Subcutaneous abdominal adipose tissue (tissue), 5 donors: ENCODE measurements at regions not wholly inside any gene's neighbourhood (a gene's known extent, or its start where the extent isn't known, plus 50 kb on each side); places are given as distances from the start of the nearest gene placed in this dataset.
"Not testable (repeated sequence)": the region's sequence is repeated elsewhere in the genome, so short reads cannot be mapped to it uniquely, and the experiment has no call there.

ENCODE experiments used
- H3K27ac ChIP-seq: one replicate; pipeline ENCODE4 v1.7.0; 2013; ENCODE audit warnings: low read depth, mild to moderate bottlenecking, inconsistent platforms, low read length, moderate library complexity
- H3K27me3 ChIP-seq, 5 donors: one replicate each; pipeline ENCODE4 v1.7.0; 2013; ENCODE audit warnings: low read length in 5 of 5, inconsistent platforms in 1 of 5; ENCODE audit not compliant: control insufficient read depth in 5 of 5, insufficient read depth in 4 of 5
- H3K36me3 ChIP-seq, 5 donors: one replicate each; pipeline ENCODE4 v1.7.0; 2013; ENCODE audit warnings: low read length in 5 of 5; ENCODE audit not compliant: control insufficient read depth in 5 of 5, insufficient read depth in 5 of 5
- H3K4me1 ChIP-seq, 5 donors: one replicate each; pipeline ENCODE4 v1.7.0; 2013; ENCODE audit warnings: low read length in 5 of 5, mild to moderate bottlenecking in 3 of 5, moderate library complexity in 1 of 5; ENCODE audit not compliant: control insufficient read depth in 5 of 5, insufficient read depth in 5 of 5
- H3K4me3 ChIP-seq, 5 donors: one replicate each; pipeline ENCODE4 v1.7.0; 2013; ENCODE audit warnings: low read length in 5 of 5, low read depth in 1 of 5
- H3K9ac ChIP-seq, 5 donors: one replicate each; pipeline ENCODE4 v1.7.0; 2013; ENCODE audit warnings: low read length in 5 of 5, mild to moderate bottlenecking in 4 of 5, moderate library complexity in 3 of 5
- H3K9me3 ChIP-seq, 5 donors: one replicate each; pipeline ENCODE4 v1.7.0; 2013; ENCODE audit warnings: low read length in 5 of 5; ENCODE audit not compliant: control insufficient read depth in 5 of 5
- donor health status: healthy.
- donor health status: healthy.
- donor health status: healthy.
- donor health status: healthy.
- donor health status: healthy.

GRCh38 chrX:88313972-88314371 lies 433.1 kb upstream of the CPXCR1 start:
- H3K27me3 ChIP-seq, H3K4me1 ChIP-seq, H3K4me3 ChIP-seq, H3K9me3 ChIP-seq, H3K27ac ChIP-seq, H3K9ac ChIP-seq, H3K36me3 ChIP-seq: not testable (repeated sequence)

GRCh38 chrX:88325634-88326033 lies 421.4 kb upstream of the CPXCR1 start:
- H3K27ac ChIP-seq, result no peak overlapping the region
- no peaks in the 10 kb centered on the region for H3K9me3 ChIP-seq
- H3K4me3 ChIP-seq, result no peak overlapping the region
- no peak overlapping the region for H3K9ac ChIP-seq
- no peaks in the 10 kb centered on the region for H3K36me3 ChIP-seq
- no peaks in the 10 kb centered on the region for H3K4me1 ChIP-seq
- no peaks in the 10 kb centered on the region for H3K27me3 ChIP-seq

GRCh38 chrX:88355252-88355651 lies 391.8 kb upstream of the CPXCR1 start:
- no peak overlapping the region for H3K27ac ChIP-seq
- peaks cover 0 to 2% (median 0%) of the 10 kb centered on the region in 5 donors for H3K27me3 ChIP-seq
- no peak overlapping the region for H3K4me3 ChIP-seq
- peaks cover 0 to 5% (median 0%) of the 10 kb centered on the region in 5 donors for H3K9me3 ChIP-seq
- H3K36me3 ChIP-seq, result no peaks in the 10 kb centered on the region
- H3K9ac ChIP-seq, result no peak overlapping the region
- H3K4me1 ChIP-seq, result no peaks in the 10 kb centered on the region

GRCh38 chrX:88366314-88366713 lies 380.7 kb upstream of the CPXCR1 start:
- Histone ChIP-seq H3K4me3 (peak overlapping the region in 1 of 5 donors; percentile 22), H3K4me1 (no peaks in the 10 kb centered on the region), H3K9ac (no peak overlapping the region)

GRCh38 chrX:88378406-88378805 lies 368.6 kb upstream of the CPXCR1 start:
- Histone ChIP-seq H3K4me3 (no peak overlapping the region), H3K9me3 (peaks cover 0 to 3% (median 0%) of the 10 kb centered on the region in 5 donors), H3K27me3 (peaks cover 0 to 9% (median 5%) of the 10 kb centered on the region in 5 donors), H3K4me1 (no peaks in the 10 kb centered on the region), H3K27ac (no peak overlapping the region), H3K9ac (no peak overlapping the region), H3K36me3 (no peaks in the 10 kb centered on the region)

More at GRCh38 chrX:88366314-88366713, 380.7 kb upstream of the CPXCR1 start:
- Histone ChIP-seq H3K27me3 (peaks cover 0 to 4% (median 0%) of the 10 kb centered on the region in 5 donors), H3K9me3 (peaks cover 6 to 23% (median 8%) of the 10 kb centered on the region in 5 donors), H3K36me3 (no peaks in the 10 kb centered on the region), H3K27ac (no peak overlapping the region)

- H3K4me1 ChIP-seq, result no peaks in the 10 kb centered on the region
Observed at GRCh38 chrX:88397551-88397950, 349.5 kb upstream of the CPXCR1 start.

GRCh38 chrX:88416002-88416401 lies 331.0 kb upstream of the CPXCR1 start:
- Histone ChIP-seq H3K9me3 (no peaks in the 10 kb centered on the region), H3K36me3 (no peaks in the 10 kb centered on the region), H3K27me3 (peaks cover 0 to 3% (median 0%) of the 10 kb centered on the region in 5 donors), H3K4me3 (no peak overlapping the region), H3K9ac (no peak overlapping the region), H3K27ac (no peak overlapping the region), H3K4me1 (no peaks in the 10 kb centered on the region)

More at GRCh38 chrX:88397551-88397950, 349.5 kb upstream of the CPXCR1 start:
- Histone ChIP-seq H3K27me3 (peaks cover 0 to 4% (median 0%) of the 10 kb centered on the region in 5 donors), H3K36me3 (no peaks in the 10 kb centered on the region), H3K9ac (no peak overlapping the region), H3K9me3 (no peaks in the 10 kb centered on the region), H3K4me3 (no peak overlapping the region), H3K27ac (no peak overlapping the region)

GRCh38 chrX:88416965-88417364 lies 330.1 kb upstream of the CPXCR1 start:
- Histone ChIP-seq H3K4me1 (no peaks in the 10 kb centered on the region), H3K36me3 (no peaks in the 10 kb centered on the region), H3K27me3 (peaks cover 0 to 3% (median 0%) of the 10 kb centered on the region in 5 donors), H3K9me3 (no peaks in the 10 kb centered on the region), H3K4me3 (no peak overlapping the region), H3K9ac (no peak overlapping the region), H3K27ac (no peak overlapping the region)

- Histone ChIP-seq H3K27me3 (peaks cover 0 to 3% (median 0%) of the 10 kb centered on the region in 5 donors), H3K27ac (no peak overlapping the region), H3K9me3 (no peaks in the 10 kb centered on the region), H3K9ac (no peak overlapping the region), H3K4me3 (no peak overlapping the region), H3K4me1 (no peaks in the 10 kb centered on the region), H3K36me3 (no peaks in the 10 kb centered on the region)
Observed at GRCh38 chrX:88424071-88424470, 323.0 kb upstream of the CPXCR1 start.

- no peaks in the 10 kb centered on the region for H3K9me3 ChIP-seq
- peaks cover 0 to 3% (median 0%) of the 10 kb centered on the region in 5 donors for H3K27me3 ChIP-seq
- H3K9ac ChIP-seq, result no peak overlapping the region
- no peak overlapping the region for H3K27ac ChIP-seq
- no peak overlapping the region for H3K4me3 ChIP-seq
- H3K36me3 ChIP-seq, result no peaks in the 10 kb centered on the region
- no peaks in the 10 kb centered on the region for H3K4me1 ChIP-seq
Observed at GRCh38 chrX:88424541-88424940, 322.5 kb upstream of the CPXCR1 start.

GRCh38 chrX:88425739-88426138 lies 321.3 kb upstream of the CPXCR1 start:
- no peak overlapping the region for H3K27ac ChIP-seq
- no peaks in the 10 kb centered on the region for H3K9me3 ChIP-seq
- H3K9ac ChIP-seq, result no peak overlapping the region
- H3K36me3 ChIP-seq, result no peaks in the 10 kb centered on the region
- no peaks in the 10 kb centered on the region for H3K4me1 ChIP-seq
- no peak overlapping the region for H3K4me3 ChIP-seq
- H3K27me3 ChIP-seq, result no peaks in the 10 kb centered on the region
